ENCODE measurements at regions not wholly inside any gene's neighbourhood (a gene's known extent, or its start where the extent isn't known, plus 50 kb on each side); places are given as distances from the start of the nearest gene placed in this dataset.
A peak's percentile ranks its signal among the peaks of the same experiment; 100 is the strongest.

DNA sequence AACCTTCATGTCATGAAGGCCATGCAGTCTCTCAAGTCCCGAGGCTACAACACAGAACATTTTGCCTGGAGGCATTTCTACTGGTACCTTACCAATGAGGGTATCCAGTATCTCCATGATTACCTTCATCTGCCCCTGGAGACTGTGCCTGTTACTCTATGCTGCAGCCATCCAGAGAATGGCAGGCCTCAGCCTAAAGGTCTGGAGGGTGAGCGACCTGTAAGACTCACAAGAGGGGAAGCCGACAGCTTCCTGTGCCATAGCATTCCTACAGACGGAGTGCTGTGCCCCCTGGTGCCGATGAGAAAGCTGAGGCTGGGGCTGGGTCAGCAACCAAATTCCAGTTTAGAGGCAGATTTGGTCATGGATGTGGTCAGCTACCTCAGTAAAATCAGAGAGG is 51.3 kb upstream of the CADPS start:
- no peak for TF ChIP-seq EZH2 (IDR thresholded peaks at IDR 0.05)
- TF ChIP-seq, protein P1, sequence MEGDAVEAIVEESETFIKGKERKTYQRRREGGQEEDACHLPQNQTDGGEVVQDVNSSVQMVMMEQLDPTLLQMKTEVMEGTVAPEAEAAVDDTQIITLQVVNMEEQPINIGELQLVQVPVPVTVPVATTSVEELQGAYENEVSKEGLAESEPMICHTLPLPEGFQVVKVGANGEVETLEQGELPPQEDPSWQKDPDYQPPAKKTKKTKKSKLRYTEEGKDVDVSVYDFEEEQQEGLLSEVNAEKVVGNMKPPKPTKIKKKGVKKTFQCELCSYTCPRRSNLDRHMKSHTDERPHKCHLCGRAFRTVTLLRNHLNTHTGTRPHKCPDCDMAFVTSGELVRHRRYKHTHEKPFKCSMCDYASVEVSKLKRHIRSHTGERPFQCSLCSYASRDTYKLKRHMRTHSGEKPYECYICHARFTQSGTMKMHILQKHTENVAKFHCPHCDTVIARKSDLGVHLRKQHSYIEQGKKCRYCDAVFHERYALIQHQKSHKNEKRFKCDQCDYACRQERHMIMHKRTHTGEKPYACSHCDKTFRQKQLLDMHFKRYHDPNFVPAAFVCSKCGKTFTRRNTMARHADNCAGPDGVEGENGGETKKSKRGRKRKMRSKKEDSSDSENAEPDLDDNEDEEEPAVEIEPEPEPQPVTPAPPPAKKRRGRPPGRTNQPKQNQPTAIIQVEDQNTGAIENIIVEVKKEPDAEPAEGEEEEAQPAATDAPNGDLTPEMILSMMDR (IDR thresholded peaks at IDR 0.05): peak; percentile 50
- Histone ChIP-seq H3K36me3 (no peaks in the 10 kb centered on the region), H3K4me2 (no peak overlapping the region), H3K9ac (no peak overlapping the region), H3K9me3 (ENCODE audit: low read depth) (no peaks in the 10 kb centered on the region), H2AFZ (replicated peaks) (peak overlapping the region; percentile 86), H3K79me2 (ENCODE audit: low read depth) (no peaks in the 10 kb centered on the region), H3K27me3 (no peaks in the 10 kb centered on the region), H4K20me1 (ENCODE audit: low read depth) (no peaks in the 10 kb centered on the region), H3K4me1 (peaks cover 25% of the 10 kb centered on the region), H3K27ac (no peak overlapping the region), H3F3A (ENCODE audit: low read depth) (no peaks in the 10 kb centered on the region), H3K4me3 (no peak overlapping the region)
- Mint-ChIP-seq H3K27ac (no peak overlapping the region), H3K27me3 (ENCODE audit: insufficient read depth, low read depth) (peaks cover 4% of the 10 kb centered on the region), H3K36me3 (no peaks in the 10 kb centered on the region), H3K4me3 (no peak overlapping the region), H3K4me1 (peaks cover 8% of the 10 kb centered on the region), H3K9me3 (no peaks in the 10 kb centered on the region)
- peak; percentile 69 for DNase-seq (ENCODE audit: low spot score)

DNA sequence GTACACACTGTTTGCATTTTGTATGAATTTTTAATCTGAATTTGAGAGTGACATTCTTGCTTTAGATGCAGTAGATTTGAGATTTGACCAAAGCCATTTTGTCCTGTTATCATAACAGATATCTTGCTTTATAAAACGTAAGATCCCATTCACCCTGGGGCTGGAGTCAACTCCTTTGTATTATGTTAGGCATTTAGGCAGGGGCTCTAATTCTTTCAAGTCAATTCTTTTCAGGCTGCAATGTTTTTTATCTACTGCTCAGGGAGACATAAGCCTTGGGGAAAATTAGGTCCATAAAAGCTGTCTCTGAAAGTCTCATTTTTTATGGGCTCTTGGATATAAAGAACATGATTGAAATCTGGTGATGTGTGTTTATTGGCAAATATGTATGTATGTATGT is 53.0 kb upstream of the CADPS start:
- peaks cover 6% of the 10 kb centered on the region for H3K4me1 Mint-ChIP-seq
- Histone ChIP-seq H3K27ac (no peak overlapping the region), H3K4me1 (peaks cover 25% of the 10 kb centered on the region), H3K36me3 (no peaks in the 10 kb centered on the region), H3K4me2 (no peak overlapping the region), H3F3A (ENCODE audit: low read depth) (no peaks in the 10 kb centered on the region), H2AFZ (replicated peaks) (no peak overlapping the region), H3K9me3 (ENCODE audit: low read depth) (no peaks in the 10 kb centered on the region), H3K27me3 (no peaks in the 10 kb centered on the region), H4K20me1 (ENCODE audit: low read depth) (no peaks in the 10 kb centered on the region), H3K79me2 (ENCODE audit: low read depth) (no peaks in the 10 kb centered on the region), H3K4me3 (no peak overlapping the region), H3K9ac (no peak overlapping the region)
- no peak for TF ChIP-seq EZH2phosphoT487 (IDR thresholded peaks at IDR 0.05)
- TF ChIP-seq, protein P1 (IDR thresholded peaks at IDR 0.05): no peak
- no peak for TF ChIP-seq EZH2 (IDR thresholded peaks at IDR 0.05)
- H3K4me3 Mint-ChIP-seq: no peak overlapping the region
- peaks cover 4% of the 10 kb centered on the region for H3K27me3 Mint-ChIP-seq (ENCODE audit: insufficient read depth, low read depth)
- H3K36me3 Mint-ChIP-seq: no peaks in the 10 kb centered on the region
- DNase-seq (ENCODE audit: low spot score): no peak
- no peaks in the 10 kb centered on the region for H3K9me3 Mint-ChIP-seq
- H3K27ac Mint-ChIP-seq: no peak overlapping the region

DNA sequence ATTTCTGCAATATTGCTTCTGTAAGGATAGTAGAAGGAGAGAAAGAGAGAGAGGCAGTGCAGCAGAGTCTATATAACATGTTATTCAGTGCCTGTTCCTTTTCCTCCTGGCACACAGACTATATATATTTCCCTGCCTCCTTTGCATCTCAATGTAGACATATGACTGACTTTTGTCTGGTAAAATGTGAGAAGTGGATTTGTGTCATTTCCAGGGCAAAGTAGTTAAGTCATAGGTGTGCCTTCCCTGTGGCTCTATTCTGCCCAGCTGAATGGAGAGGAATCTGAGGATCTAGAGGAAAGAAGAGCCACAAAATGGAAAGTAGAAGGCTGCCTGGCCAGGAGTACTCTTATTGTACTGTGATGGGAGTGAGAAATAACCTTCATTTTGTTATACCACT is 54.6 kb upstream of the CADPS start:
- Histone ChIP-seq H2AFZ (replicated peaks) (no peak overlapping the region), H3K27ac (no peak overlapping the region), H3K4me3 (no peak overlapping the region), H4K20me1 (ENCODE audit: low read depth) (no peaks in the 10 kb centered on the region), H3F3A (ENCODE audit: low read depth) (no peaks in the 10 kb centered on the region), H3K79me2 (ENCODE audit: low read depth) (no peaks in the 10 kb centered on the region), H3K36me3 (no peaks in the 10 kb centered on the region), H3K27me3 (no peaks in the 10 kb centered on the region), H3K9me3 (ENCODE audit: low read depth) (no peaks in the 10 kb centered on the region), H3K4me2 (no peak overlapping the region), H3K9ac (no peak overlapping the region), H3K4me1 (peaks cover 25% of the 10 kb centered on the region)
- H3K9me3 Mint-ChIP-seq: peaks cover 3% of the 10 kb centered on the region
- no peaks in the 10 kb centered on the region for H3K36me3 Mint-ChIP-seq
- H3K27ac Mint-ChIP-seq: peak overlapping the region; percentile 54
- peaks cover 6% of the 10 kb centered on the region for H3K4me1 Mint-ChIP-seq
- peak; percentile 15 for DNase-seq (ENCODE audit: low spot score)
- no peak for TF ChIP-seq EZH2phosphoT487 (IDR thresholded peaks at IDR 0.05)
- TF ChIP-seq, protein P1 (IDR thresholded peaks at IDR 0.05): no peak
- no peak for TF ChIP-seq EZH2 (IDR thresholded peaks at IDR 0.05)
- H3K4me3 Mint-ChIP-seq: no peak overlapping the region
- peaks cover 8% of the 10 kb centered on the region for H3K27me3 Mint-ChIP-seq (ENCODE audit: insufficient read depth, low read depth)

All from neural progenitor cell (in vitro differentiated cells).